ENCODE measurements at regions not wholly inside any gene's neighbourhood (a gene's known extent, or its start where the extent isn't known, plus 50 kb on each side); places are given as distances from the start of the nearest gene placed in this dataset.

- POLR2A ChIA-PET, result no interaction called here
- CTCF ChIA-PET, result no interaction called here
- TF ChIP-seq LEF1 (IDR thresholded peaks at IDR 0.05; ENCODE audit: borderline replicate concordance) (no peak), SUZ12 (IDR thresholded peaks at IDR 0.05) (no peak), SP1 (IDR thresholded peaks at IDR 0.05) (no peak), HDGF (IDR thresholded peaks at IDR 0.05; ENCODE audit: borderline replicate concordance) (no peak), TARDBP (IDR thresholded peaks at IDR 0.05) (no peak), ARNT (IDR thresholded peaks at IDR 0.05) (no peak), FOXM1 (IDR thresholded peaks at IDR 0.05; ENCODE audit: borderline replicate concordance) (no peak), BHLHE40 (IDR thresholded peaks at IDR 0.05; ENCODE audit: borderline replicate concordance) (no peak), CTBP1 (IDR thresholded peaks at IDR 0.05; ENCODE audit: borderline replicate concordance) (no peak), FOXK2 (IDR thresholded peaks at IDR 0.05) (no peak), ZNF384 (IDR thresholded peaks at IDR 0.05) (no peak), NFRKB (IDR thresholded peaks at IDR 0.05) (no peak), FOXA1 (IDR thresholded peaks at IDR 0.05) (no peak), ELF4 (IDR thresholded peaks at IDR 0.05) (no peak), L3MBTL2 (conservative IDR thresholded peaks at IDR 0.05) (no peak)
- TF ChIP-seq, protein P1, sequence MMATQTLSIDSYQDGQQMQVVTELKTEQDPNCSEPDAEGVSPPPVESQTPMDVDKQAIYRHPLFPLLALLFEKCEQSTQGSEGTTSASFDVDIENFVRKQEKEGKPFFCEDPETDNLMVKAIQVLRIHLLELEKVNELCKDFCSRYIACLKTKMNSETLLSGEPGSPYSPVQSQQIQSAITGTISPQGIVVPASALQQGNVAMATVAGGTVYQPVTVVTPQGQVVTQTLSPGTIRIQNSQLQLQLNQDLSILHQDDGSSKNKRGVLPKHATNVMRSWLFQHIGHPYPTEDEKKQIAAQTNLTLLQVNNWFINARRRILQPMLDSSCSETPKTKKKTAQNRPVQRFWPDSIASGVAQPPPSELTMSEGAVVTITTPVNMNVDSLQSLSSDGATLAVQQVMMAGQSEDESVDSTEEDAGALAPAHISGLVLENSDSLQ (IDR thresholded peaks at IDR 0.05), result no peak
These were observed 82.8 kb downstream of the IGLL1 start for GRCh38 chr22:23497016-23497885.

GRCh38 chr22:23496445-23496833 is 83.7 kb downstream of the IGLL1 start:
- TF ChIP-seq FOXA1 (IDR thresholded peaks at IDR 0.05), result no peak
- TF ChIP-seq, protein P1 (IDR thresholded peaks at IDR 0.05), result no peak
- no peak for TF ChIP-seq ELF4 (IDR thresholded peaks at IDR 0.05)
- POLR2A ChIA-PET, result no interaction called here
- DNase-seq (ENCODE audit: extremely low spot score), result no peak
- CTCF ChIA-PET, result no interaction called here

More at GRCh38 chr22:23497016-23497885, 82.8 kb downstream of the IGLL1 start:
- DNase-seq (ENCODE audit: extremely low spot score), result no peak

DNA sequence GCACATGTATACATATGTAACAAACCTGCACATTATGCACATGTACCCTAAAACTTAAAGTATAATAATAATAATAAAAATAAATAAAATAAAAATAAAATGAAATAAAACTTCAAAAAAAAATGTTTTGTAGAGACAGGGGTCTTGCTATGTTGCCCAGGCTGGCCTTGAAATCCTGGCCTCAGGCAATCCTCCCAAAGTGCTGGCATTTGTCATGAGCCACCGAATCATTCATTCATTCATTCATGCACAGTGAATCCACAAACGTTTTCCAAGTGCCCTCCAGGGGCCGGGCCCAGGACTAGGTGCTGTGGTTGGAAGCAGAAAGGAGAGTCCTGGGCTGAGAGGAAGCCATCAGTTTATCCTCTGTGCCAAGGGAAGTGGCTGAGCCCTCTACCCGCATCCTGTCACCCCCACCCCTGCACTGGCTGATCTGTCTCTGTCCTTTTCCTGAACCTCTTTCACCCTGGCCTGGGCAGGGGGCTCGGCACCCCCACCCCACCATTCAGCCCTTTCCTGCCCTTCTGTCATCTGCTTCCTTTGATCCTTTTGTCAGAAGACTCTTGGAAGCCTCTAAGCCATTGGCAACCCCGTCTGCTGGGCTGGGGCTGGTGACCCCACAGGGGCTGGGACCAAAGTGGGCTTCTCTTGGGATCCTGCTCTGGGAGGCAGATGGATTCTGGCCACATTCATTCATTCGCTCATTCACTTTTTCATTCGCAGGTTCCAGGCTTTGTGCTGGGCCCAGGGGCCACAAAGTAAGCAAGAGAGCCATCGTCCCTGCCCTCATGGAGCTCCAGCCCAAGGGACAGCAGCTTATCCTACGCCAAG is 84.3 kb downstream of the IGLL1 start:
- ChIA-PET CTCF (no interaction called here), POLR2A (no interaction called here)
- no peak for TF ChIP-seq SP1 (IDR thresholded peaks at IDR 0.05)
- TF ChIP-seq L3MBTL2 (conservative IDR thresholded peaks at IDR 0.05), result no peak
- TF ChIP-seq FOXA1 (IDR thresholded peaks at IDR 0.05), result no peak
- TF ChIP-seq, protein P1 (IDR thresholded peaks at IDR 0.05), result no peak
- TF ChIP-seq FOXM1 (IDR thresholded peaks at IDR 0.05; ENCODE audit: borderline replicate concordance), result no peak
- no peak for TF ChIP-seq LEF1 (IDR thresholded peaks at IDR 0.05; ENCODE audit: borderline replicate concordance)
- no peak for TF ChIP-seq ELF4 (IDR thresholded peaks at IDR 0.05)
- no peak for TF ChIP-seq ARNT (IDR thresholded peaks at IDR 0.05)
- no peak for DNase-seq (ENCODE audit: extremely low spot score)

GRCh38 chr22:23494930-23495266 is 85.2 kb downstream of the IGLL1 start:
- POLR2A ChIA-PET, result no interaction called here
- CTCF ChIA-PET, result no interaction called here
- TF ChIP-seq HDGF (IDR thresholded peaks at IDR 0.05; ENCODE audit: borderline replicate concordance) (no peak), SUZ12 (IDR thresholded peaks at IDR 0.05) (no peak), CTBP1 (IDR thresholded peaks at IDR 0.05; ENCODE audit: borderline replicate concordance) (no peak), TARDBP (IDR thresholded peaks at IDR 0.05) (no peak), FOXK2 (IDR thresholded peaks at IDR 0.05) (no peak), BHLHE40 (IDR thresholded peaks at IDR 0.05; ENCODE audit: borderline replicate concordance) (no peak), ARNT (IDR thresholded peaks at IDR 0.05) (no peak), ZNF384 (IDR thresholded peaks at IDR 0.05) (no peak), LEF1 (IDR thresholded peaks at IDR 0.05; ENCODE audit: borderline replicate concordance) (no peak)
- DNase-seq (ENCODE audit: extremely low spot score), result no peak

GRCh38 chr22:23485490-23485889 is 94.6 kb downstream of the IGLL1 start:
- TF ChIP-seq L3MBTL2 (conservative IDR thresholded peaks at IDR 0.05) (no peak), CTBP1 (IDR thresholded peaks at IDR 0.05; ENCODE audit: borderline replicate concordance) (no peak), BHLHE40 (IDR thresholded peaks at IDR 0.05; ENCODE audit: borderline replicate concordance) (no peak), ZNF384 (IDR thresholded peaks at IDR 0.05) (no peak), ARNT (IDR thresholded peaks at IDR 0.05) (no peak), SP1 (IDR thresholded peaks at IDR 0.05) (no peak), FOXK2 (IDR thresholded peaks at IDR 0.05) (no peak), LEF1 (IDR thresholded peaks at IDR 0.05; ENCODE audit: borderline replicate concordance) (no peak), SUZ12 (IDR thresholded peaks at IDR 0.05) (no peak), ELF4 (IDR thresholded peaks at IDR 0.05) (no peak), FOXM1 (IDR thresholded peaks at IDR 0.05; ENCODE audit: borderline replicate concordance) (no peak), TARDBP (IDR thresholded peaks at IDR 0.05) (no peak)
- TF ChIP-seq, protein P1 (IDR thresholded peaks at IDR 0.05), result no peak
- ChIA-PET CTCF (no interaction called here), POLR2A (no interaction called here)
- DNase-seq (ENCODE audit: extremely low spot score), result no peak
